Gastrocnemius medialis (tissue), 4 donors: ENCODE measurements at regions not wholly inside any gene's neighbourhood (a gene's known extent, or its start where the extent isn't known, plus 50 kb on each side); places are given as distances from the start of the nearest gene placed in this dataset.

Experiments
- ATAC-seq, 2 donors: fragments of 150-250 bp; one replicate each; pipeline ENCODE4 v1.9.1; 2016
- DNase-seq, 2 donors: peaks; one replicate each; pipeline ENCODE4 v3.0.0-alpha.2; 2019
- H3K27ac ChIP-seq, 4 donors: fragments of 200-600 bp; sonication (generic); 1 replicate in 1 of 4; 2 replicates in 3 of 4; pipeline ENCODE4 v1.5.1; 2016 to 2018; ENCODE audit warnings: mild to moderate bottlenecking in 2 of 4, moderate library complexity in 1 of 4
- H3K27me3 ChIP-seq, 3 donors: fragments of 200-600 bp; sonication (generic) in 2 of 3; 1 replicate in 1 of 3; 2 replicates in 2 of 3; pipeline versions ENCODE4 v1.5.1 to v1.6.0; 2016 to 2019; ENCODE audit warnings: mild to moderate bottlenecking in 1 of 3, moderate library complexity in 1 of 3
- H3K36me3 ChIP-seq, 2 donors: fragments of 200-600 bp; sonication (generic) in 1 of 2; one replicate each; pipeline ENCODE4 v1.5.1; 2017 to 2018
- H3K4me1 ChIP-seq, 2 donors: fragments of 200-600 bp; sonication (generic) in 1 of 2; one replicate each; pipeline ENCODE4 v1.5.1; 2016 to 2017; ENCODE audit warnings: mild to moderate bottlenecking in 2 of 2
- H3K4me3 ChIP-seq, 4 donors: fragments of 200-600 bp; sonication (generic) in 3 of 4; 1 replicate in 1 of 4; 2 replicates in 3 of 4; pipeline ENCODE4 v1.5.1; 2016 to 2019; ENCODE audit warnings: mild to moderate bottlenecking in 2 of 4
- H3K9me3 ChIP-seq, 3 donors: fragments of 200-600 bp; sonication (generic) in 2 of 3; 1 replicate in 1 of 3; 2 replicates in 2 of 3; pipeline ENCODE4 v1.5.1; 2016 to 2019
- POLR2A ChIP-seq, 2 donors: fragments of 450-650 bp; IDR thresholded peaks; one replicate each; pipeline ENCODE4 v1.6.1; 2017; ENCODE audit warnings: antibody characterized with exemption in 2 of 2, mild to moderate bottlenecking in 2 of 2, moderate library complexity in 2 of 2
- in situ Hi-C, 4 donors: fragments of 200-750 bp; cut with MboI; loops; one replicate each; pipeline versions ENCODE4 v1.15.0 to v1.8.0; 2017; ENCODE audit warnings: low sequenced_read_pairs in 4 of 4
- intact Hi-C: fragments of 100-400 bp; cut with DNase I; formaldehyde crosslinking; loops from one replicate; pipeline ENCODE4 v1.15.1; 2023; ENCODE audit warnings: low total_unique reads
- TF ChIP-seq, protein P1 (sequence below), 5 experiments: fragments of 450-650 bp in 3 of 5; fragments of 200-600 bp in 2 of 5; sonication (generic) in 2 of 5; IDR thresholded peaks in 4 of 5; conservative IDR thresholded peaks in 1 of 5; 1 replicate in 4 of 5; 2 replicates in 1 of 5; pipeline ENCODE4 v1.5.1; 2016 to 2019; ENCODE audit warnings: antibody characterized with exemption in 5 of 5, mild to moderate bottlenecking in 3 of 5, moderate library complexity in 3 of 5

- H3K9me3 ChIP-seq: no peaks in the 10 kb centered on the region
- TF ChIP-seq, protein P1, sequence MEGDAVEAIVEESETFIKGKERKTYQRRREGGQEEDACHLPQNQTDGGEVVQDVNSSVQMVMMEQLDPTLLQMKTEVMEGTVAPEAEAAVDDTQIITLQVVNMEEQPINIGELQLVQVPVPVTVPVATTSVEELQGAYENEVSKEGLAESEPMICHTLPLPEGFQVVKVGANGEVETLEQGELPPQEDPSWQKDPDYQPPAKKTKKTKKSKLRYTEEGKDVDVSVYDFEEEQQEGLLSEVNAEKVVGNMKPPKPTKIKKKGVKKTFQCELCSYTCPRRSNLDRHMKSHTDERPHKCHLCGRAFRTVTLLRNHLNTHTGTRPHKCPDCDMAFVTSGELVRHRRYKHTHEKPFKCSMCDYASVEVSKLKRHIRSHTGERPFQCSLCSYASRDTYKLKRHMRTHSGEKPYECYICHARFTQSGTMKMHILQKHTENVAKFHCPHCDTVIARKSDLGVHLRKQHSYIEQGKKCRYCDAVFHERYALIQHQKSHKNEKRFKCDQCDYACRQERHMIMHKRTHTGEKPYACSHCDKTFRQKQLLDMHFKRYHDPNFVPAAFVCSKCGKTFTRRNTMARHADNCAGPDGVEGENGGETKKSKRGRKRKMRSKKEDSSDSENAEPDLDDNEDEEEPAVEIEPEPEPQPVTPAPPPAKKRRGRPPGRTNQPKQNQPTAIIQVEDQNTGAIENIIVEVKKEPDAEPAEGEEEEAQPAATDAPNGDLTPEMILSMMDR (IDR thresholded peaks at IDR 0.05 in 4 of 5, conservative IDR thresholded peaks at IDR 0.05 in 1 of 5): no peak
- no peak overlapping the region for H3K27ac ChIP-seq
- ATAC-seq (no peak), DNase-seq (no peak)
- intact Hi-C loops (no loop called here), in situ Hi-C loops (no loop called here)
- no peaks in the 10 kb centered on the region for H3K36me3 ChIP-seq
- H3K27me3 ChIP-seq: no peaks in the 10 kb centered on the region
- H3K4me3 ChIP-seq: no peak overlapping the region
- no peaks in the 10 kb centered on the region for H3K4me1 ChIP-seq
These were observed 222.4 kb upstream of the MYLIP start for GRCh38 chr6:15906420-15907016.

GRCh38 chr6:15905488-15906419 lies 223.1 kb upstream of the MYLIP start:
- no peak for ATAC-seq
- no peak for DNase-seq
- no peak overlapping the region for H3K4me3 ChIP-seq
- intact Hi-C loops (no loop called here), in situ Hi-C loops (no loop called here)
- no peaks in the 10 kb centered on the region for H3K27me3 ChIP-seq
- no peak overlapping the region for H3K27ac ChIP-seq
- TF ChIP-seq POLR2A (IDR thresholded peaks at IDR 0.05): no peak
- TF ChIP-seq, protein P1 (IDR thresholded peaks at IDR 0.05 in 4 of 5, conservative IDR thresholded peaks at IDR 0.05 in 1 of 5): no peak
- H3K9me3 ChIP-seq: no peaks in the 10 kb centered on the region
- no peaks in the 10 kb centered on the region for H3K36me3 ChIP-seq
- no peaks in the 10 kb centered on the region for H3K4me1 ChIP-seq

DNA sequence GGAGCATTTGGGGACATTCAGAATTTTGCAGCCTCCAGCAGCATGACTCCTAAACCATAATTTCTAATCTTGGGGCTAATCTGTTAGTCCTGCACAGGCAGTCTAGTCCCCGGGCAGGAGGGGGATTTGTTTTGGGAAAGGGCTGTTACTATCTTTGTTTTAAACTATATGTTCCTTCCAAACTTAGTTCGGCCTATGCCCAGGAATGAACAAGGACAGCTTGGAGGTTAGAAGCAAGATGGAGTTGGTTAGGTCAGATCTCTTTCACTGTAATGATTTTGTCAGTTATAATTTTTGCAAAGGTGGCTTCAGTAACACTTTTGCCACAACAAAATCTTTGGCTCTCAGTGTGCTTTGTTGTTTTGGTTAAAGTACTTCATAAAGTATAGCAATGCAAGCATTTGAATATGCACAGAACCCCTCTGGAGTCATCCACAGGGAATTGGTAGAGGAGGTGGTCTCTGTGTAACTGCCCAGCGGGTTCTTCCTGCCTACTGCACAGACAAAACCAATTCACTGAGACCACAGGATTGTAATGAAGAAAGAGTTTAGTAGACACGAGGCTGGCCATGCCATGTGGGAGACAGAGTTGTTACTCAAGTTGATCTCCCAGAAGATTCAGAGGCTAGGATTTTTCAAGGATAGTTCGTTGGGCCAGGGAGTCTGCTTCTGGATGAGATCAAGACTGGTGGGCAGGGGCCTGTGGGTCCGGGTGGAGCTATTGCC lies 224.1 kb upstream of the MYLIP start:
- no peak for TF ChIP-seq POLR2A (IDR thresholded peaks at IDR 0.05)
- TF ChIP-seq, protein P1 (IDR thresholded peaks at IDR 0.05 in 4 of 5, conservative IDR thresholded peaks at IDR 0.05 in 1 of 5): no peak

GRCh38 chr6:15901141-15902115 lies 227.5 kb upstream of the MYLIP start:
- intact Hi-C loops (no loop called here), in situ Hi-C loops (no loop called here)
- Histone ChIP-seq H3K27ac (no peak overlapping the region), H3K4me1 (no peaks in the 10 kb centered on the region), H3K27me3 (no peaks in the 10 kb centered on the region), H3K4me3 (no peak overlapping the region), H3K36me3 (no peaks in the 10 kb centered on the region), H3K9me3 (no peaks in the 10 kb centered on the region)
- TF ChIP-seq, protein P1 (IDR thresholded peaks at IDR 0.05 in 4 of 5, conservative IDR thresholded peaks at IDR 0.05 in 1 of 5): no peak
- TF ChIP-seq POLR2A (IDR thresholded peaks at IDR 0.05): no peak
- DNase-seq: peak in 1 of 2 donors; percentile 38
- ATAC-seq: no peak

More for the DNA sequence above, 224.1 kb upstream of the MYLIP start:
- in situ Hi-C loops (no loop called here), intact Hi-C loops (no loop called here)
- DNase-seq (no peak), ATAC-seq (no peak)
- Histone ChIP-seq H3K4me1 (no peaks in the 10 kb centered on the region), H3K4me3 (no peak overlapping the region), H3K36me3 (no peaks in the 10 kb centered on the region), H3K27me3 (no peaks in the 10 kb centered on the region), H3K9me3 (no peaks in the 10 kb centered on the region), H3K27ac (no peak overlapping the region)
